Fibroblast of upper back skin (primary cell): ENCODE measurements at regions not wholly inside any gene's neighbourhood (a gene's known extent, or its start where the extent isn't known, plus 50 kb on each side); places are given as distances from the start of the nearest gene placed in this dataset.

Source experiments
- DNase-seq: peaks from one replicate; pipeline ENCODE4 v3.0.0-alpha.2; 2013

- DNase-seq: peak; percentile 89
These were observed 108.4 kb upstream of the ZMIZ1 start for GRCh38 chr10:78960316-78960800.

DNA sequence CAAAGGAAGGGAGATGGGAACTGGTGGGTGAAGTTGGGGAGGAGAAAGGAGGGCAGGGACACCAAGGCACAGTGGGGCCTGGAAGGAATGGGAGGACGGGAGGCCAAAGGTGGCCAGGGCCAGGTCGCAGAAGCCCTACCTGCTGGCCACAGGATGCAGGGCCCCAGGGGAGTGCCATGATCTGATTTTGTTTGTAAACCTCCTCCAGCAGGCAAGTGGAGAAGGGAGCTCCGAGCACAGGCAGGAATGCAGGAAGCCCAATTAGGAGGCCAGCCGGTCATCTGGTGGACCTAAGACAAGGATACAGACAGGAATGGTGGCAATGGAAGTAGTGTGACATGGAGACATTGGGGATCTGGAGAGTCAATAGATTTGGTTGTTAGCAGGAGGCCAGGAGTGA is 107.0 kb upstream of the ZMIZ1 start:
- no peak for DNase-seq

DNA sequence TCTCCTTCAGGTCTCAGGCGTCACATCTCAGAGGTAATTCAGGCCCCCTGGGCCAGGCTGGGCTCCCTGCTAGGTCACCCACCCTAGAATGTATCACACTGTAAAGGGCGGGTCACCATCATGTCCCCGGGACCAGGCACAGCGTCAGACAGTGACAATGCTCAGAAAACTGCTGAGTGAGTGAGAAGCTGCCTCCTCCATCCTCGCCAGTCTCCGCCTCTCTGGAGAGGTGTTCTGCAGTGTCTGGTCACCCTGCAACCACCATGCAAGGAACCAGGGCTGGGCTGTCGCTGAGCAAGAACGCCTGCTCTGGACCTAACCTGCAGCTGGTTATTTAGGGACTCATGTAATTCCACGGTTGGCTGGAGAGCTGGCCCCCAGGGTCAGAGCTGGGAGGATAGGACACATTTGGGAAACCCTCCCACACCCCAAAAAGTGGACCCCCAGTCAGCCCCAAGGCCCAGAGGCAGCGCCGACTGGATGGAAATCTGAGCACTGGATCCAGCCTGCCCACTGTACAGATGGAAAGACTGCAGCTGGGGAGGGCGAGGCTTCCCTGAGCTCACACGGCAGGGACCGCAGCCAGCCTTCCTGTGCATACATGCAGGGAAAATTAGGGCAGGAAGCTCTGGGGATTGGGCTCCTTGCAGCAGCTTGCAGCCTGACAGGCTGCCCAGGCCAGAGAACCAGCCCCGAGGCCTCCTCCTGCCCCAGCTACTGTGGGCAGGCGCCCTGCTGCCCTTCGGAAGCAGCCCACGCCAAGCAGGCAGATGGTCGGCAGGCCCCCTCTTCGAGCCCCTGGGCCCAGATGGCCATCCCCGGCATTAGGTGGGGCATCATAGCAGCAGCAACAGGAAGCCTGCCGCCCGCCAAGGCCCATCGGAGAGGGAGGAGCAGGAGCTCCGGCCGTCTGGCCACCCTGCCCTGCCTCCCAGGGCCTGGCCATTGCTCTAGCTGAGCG is 105.4 kb upstream of the ZMIZ1 start:
- DNase-seq: no peak

DNA sequence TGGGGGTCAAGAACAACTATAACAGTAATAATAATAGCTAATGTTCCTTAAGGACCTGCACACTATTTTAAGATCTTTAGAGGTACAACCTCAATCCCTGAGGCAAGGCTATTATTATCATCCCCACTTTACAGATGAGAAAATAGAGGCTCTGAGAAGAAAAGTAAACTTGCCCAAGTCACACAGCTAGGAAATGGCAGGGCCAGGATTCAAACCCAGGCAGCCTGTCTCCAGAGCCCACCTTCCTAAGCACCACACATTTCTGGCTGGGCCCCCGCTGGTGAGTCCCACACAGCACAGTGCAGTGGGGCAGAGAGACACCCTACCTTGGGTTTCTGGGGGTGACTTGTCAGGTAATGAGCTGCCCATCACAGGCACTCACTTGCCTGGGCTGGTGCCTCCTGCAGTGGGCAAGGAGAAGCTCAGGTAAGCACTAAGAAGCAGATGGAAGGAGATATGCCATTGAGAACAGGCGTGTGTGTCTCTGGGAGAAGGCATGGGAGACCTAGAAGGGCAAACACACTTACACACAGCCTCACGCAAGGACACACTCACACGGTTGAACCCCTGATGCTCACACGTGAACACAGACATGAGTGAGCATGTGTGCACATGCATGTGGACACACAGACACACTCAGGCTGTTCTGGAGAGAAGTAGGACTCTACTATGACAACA is 104.4 kb upstream of the ZMIZ1 start:
- no peak for DNase-seq

DNA sequence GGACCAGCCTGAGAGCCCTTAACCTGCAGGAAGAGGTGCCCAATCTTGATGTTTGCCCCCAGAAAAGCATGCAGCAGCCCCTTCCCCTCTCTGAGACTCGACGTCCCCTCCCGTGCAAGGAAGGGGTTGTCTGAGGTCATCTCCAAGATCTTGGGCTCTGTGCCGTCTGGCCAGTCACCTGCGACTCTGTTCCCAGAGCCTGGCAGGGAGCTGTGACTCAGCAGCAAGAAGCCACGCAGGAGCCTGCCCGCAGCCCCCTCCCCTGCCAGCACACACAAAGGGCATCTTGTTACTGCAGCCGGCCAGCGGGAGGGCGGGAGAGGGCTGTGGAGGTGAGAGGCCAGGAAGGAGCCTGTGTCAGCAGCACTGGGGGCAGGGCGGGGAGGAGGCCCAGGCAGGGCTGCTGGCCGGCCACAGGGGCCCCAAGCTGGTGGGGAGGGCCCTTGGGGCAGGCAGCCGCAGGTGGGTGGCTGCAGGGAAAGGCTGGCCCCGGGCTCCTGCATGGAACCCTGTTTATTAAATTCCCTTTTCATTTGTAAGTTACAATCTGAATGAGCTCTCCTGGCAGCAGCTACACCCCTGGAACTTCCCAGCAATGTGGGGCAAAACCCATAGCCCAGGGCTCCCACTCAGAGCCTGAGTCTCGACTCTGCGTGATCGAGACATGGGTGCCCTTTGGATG is 103.7 kb upstream of the ZMIZ1 start:
- DNase-seq: no peak

- DNase-seq: no peak
These were observed 102.5 kb upstream of the ZMIZ1 start for GRCh38 chr10:78966182-78966787.

- DNase-seq: no peak
These were observed 101.8 kb upstream of the ZMIZ1 start for GRCh38 chr10:78966844-78967488.

GRCh38 chr10:78968300-78968942 is 100.3 kb upstream of the ZMIZ1 start:
- DNase-seq: no peak

DNA sequence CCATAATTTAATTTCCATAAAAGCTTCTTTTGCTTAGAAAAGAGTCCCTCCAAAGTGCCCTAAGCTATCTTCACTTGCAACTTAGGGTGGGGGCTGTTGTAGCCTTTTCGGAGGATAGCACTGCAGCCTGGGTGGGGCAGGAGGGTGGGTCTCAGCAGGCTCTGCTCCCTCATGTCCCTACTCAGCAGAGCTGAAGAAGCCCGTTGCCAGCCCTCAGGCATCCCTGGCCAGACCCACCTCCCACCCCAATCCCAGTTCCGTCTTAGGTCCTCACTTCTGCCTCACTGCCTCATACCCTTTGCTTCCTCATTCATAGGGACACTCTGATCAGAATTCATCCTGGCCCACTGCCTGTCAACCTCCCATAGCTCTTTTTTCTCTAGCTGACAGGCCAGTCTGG is 99.8 kb upstream of the ZMIZ1 start:
- no peak for DNase-seq

DNA sequence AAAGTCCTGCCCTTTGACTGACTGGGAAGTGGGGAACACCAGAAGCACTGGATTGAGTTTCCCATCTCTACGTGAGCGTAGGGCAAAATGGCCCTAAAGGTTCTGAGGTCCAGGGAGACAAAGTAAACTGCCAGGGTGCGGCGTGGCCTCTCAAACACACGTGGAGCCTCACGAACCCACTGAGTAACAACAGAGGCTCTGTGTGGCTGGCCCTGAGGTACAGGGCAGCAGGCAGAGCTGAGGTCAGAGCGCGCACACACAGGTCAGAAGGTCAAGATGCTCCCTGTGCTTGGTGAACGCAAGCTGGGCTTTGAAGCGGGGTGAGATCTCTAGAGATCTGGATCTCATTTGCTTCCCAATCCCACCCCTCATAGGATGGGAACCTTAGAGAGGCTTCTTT is 99.0 kb upstream of the ZMIZ1 start:
- no peak for DNase-seq

- no peak for DNase-seq
These were observed 98.5 kb upstream of the ZMIZ1 start for GRCh38 chr10:78970261-78970660.

DNA sequence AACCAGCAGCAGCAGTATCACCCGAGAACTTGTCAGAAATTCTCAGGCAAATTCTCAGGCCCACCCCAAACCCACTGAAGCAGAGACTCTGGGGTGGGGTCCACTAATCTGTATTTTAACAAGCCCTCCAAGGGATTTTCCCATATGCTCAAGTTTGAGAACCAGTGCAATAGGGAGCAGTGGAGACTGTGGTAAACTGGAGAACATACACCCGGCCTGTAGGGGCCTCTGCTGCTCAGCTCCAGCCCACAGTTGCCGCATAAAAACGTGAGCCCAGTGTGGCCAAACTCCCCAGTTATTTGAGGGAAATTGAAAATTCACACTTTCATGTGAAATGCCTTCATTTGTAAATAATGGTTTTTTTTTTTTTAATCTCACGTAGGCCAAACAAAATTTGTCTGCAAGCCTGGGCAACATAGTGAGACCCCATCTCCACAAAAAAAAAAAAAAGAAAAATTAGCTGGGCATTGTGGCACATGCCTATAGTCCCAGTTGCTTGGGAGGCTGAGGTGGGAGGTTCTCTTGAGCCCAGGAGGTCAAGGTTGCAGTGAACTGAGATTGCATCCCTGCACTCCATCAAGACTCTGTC is 97.6 kb upstream of the ZMIZ1 start:
- no peak for DNase-seq

DNA sequence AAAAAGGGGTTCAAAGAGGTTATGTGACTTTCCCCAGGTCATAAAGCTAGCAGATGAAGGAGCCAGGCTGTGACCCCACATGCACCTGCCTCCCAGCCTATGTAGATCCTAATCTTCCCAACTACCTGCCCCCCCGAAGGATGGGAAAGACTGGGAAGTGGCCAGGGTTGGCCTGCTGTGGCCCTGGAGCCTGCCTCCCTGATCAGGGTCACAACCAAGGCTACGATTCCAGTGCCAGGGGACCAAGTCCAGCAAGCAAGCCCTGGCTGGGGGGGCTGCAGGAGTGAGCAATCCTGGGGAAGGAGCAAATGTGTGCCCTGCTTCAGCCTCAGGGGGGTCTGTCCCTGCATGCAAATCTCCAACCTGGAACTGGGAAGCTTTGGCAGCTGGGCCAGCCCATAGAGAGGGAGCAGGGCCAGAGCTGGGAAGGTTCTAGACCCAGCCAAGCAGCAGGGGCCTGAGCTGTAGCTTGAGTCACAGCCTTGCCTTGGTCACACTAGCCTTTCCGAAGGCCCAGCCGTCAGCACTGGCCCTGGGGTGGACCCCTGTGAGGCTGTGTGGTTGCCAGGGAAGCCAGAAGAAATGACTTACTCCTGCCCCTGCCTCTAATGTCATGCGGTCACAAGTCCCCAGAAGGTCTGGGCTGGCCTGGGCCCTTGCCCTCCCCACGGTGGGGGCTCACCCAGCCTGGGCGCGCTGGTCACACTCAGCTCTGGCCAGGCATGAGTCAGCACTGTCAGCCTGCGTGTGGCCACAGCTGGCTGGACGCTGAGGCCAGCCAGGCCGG is 96.4 kb upstream of the ZMIZ1 start:
- DNase-seq: peak; percentile 58

DNA sequence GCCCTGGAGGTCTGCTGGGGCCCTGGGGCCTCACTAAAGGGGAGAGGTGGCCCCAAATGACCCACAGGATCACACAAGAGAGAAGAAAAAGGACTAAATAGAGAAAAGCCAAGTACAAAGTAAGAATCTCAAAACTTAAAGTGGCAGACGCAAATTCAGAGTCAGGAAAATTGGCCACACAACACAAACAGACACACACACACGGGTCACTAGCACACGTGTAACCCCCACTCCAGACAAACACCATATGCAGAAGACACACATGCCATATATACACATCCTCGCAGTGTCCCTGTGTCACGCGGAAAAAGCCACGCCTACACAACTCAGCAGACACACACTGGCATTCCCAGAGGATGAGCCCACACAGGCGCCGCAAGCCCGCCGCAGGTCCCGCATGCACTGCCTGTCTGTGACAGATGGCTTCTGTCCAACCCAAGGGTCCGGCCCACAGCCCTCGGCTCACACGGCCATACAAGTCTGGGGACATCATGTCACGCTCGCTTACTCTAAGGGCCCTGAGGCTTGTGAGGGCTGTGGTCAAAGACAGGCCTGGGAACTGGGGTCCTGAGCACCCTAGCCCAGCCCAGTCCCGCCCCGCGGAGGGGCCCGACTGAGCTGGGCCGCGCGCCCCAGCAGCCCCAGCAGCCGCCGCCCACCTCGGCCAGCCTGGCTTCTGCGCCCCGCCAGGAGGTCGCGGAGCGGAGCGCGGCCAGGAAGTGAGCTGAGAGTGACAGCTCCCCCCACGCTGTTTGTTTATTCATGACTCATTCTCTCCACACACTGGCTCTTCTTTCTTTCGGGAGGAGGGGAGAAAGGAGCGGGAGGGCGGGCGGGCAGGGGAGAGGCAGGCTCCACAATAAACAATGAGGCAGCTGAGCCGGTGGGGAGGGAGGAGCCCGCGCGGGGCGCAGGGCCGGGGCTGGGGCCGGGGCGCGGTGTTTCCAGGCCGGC is 95.5 kb upstream of the ZMIZ1 start:
- peak; percentile 92 for DNase-seq

DNA sequence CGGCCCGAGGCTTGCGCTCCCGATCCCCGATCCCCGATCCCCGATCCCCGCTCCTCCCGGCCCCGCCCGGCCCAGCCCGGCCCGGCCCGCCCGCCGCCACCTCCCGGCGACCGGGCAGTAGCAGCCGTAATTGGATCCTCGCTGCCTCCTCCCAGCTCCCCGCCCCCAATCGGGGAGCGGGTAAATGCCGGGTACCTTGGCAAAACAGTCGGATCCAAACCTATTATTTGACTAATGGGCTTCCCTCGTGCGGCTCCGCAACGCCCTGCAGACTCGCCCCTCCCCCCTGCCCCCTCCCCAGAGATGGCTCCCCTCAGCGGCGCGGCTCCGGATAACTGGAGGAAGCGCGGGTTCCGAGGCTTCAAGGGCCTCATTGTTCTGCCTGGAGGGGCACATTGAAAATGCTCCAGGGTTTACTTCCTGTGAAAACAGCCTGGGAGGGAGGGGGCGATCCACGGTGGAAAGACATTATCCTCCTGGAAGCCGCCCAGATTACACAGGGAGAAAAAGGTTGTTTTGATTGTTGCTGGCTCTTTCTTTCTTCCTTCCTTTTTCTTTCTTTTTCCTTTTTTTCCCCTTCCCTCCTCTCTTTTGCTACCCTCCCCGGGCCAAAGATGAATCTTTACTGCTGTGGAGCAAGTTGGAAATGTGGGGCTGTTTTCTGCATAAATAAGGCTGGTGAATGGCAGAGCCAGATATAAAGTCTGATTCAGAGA is 94.7 kb upstream of the ZMIZ1 start:
- peak; percentile 76 for DNase-seq

GRCh38 chr10:78974617-78975317 is 94.0 kb upstream of the ZMIZ1 start:
- DNase-seq: peak; percentile 88

DNA sequence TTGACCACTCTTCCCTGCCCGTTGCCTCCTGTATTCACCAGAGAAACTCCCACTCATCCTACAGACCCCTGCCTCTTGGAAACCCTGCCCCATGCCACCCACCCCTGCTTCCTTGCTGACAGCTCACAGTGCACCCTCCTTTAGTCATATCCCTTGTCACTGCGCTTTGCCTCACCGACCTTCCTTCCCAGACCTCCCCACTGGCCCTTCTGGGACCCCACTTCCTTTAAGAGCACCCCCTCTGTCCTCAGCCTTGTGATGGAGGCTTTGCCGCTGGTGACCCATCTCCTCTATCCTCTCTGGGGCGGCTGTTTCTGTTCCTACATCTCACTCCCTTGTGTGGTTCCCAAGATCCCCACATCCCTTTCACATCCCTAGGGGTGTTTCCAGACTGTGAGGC is 92.8 kb upstream of the ZMIZ1 start:
- DNase-seq: no peak
